Keratinocyte (primary cell): ENCODE measurements at regions not wholly inside any gene's neighbourhood (a gene's known extent, or its start where the extent isn't known, plus 50 kb on each side); places are given as distances from the start of the nearest gene placed in this dataset.
"Not testable (repeated sequence)": the region's sequence is repeated elsewhere in the genome, so short reads cannot be mapped to it uniquely, and the experiment has no call there.

Source experiments
- DNase-seq: peaks from one replicate; pipeline ENCODE4 v3.0.0-alpha.2; 2011; ENCODE audit warnings: low read depth, missing footprints, low spot score
- FAIRE-seq: peaks from 2 replicates; lab custom pipeline; 2011; peaks lifted over from hg19 to GRCh38; lab: Jason Lieb, UNC
- H2AFZ ChIP-seq: 2 replicates; pipeline ENCODE4 v1.6.0; 2012; ENCODE audit warnings: low read length, control low read depth, inconsistent platforms; ENCODE audit not compliant: control insufficient read depth
- H3K27ac ChIP-seq: 2 replicates; pipeline ENCODE4 v1.5.1; 2011; ENCODE audit warnings: low read length; ENCODE audit not compliant: control insufficient read depth, insufficient read depth
- H3K27me3 ChIP-seq: 3 replicates; pipeline ENCODE4 v1.6.0; 2011; ENCODE audit warnings: low read length; ENCODE audit not compliant: control insufficient read depth, insufficient read depth; ENCODE audit errors: extremely low read depth
- H3K36me3 ChIP-seq, 2 experiments: 2 replicates in 1 of 2; 3 replicates in 1 of 2; pipeline ENCODE4 v1.5.1; 2011; ENCODE audit warnings: low read length in 2 of 2, mild to moderate bottlenecking in 1 of 2; ENCODE audit not compliant: control insufficient read depth in 2 of 2, insufficient read depth in 2 of 2; ENCODE audit errors: extremely low read depth in 1 of 2
- H3K4me1 ChIP-seq: 3 replicates; pipeline ENCODE4 v1.5.1; 2011; ENCODE audit warnings: low read length; ENCODE audit not compliant: control insufficient read depth, insufficient read depth; ENCODE audit errors: extremely low read depth
- H3K4me2 ChIP-seq: 3 replicates; pipeline ENCODE4 v1.6.0; 2011; ENCODE audit warnings: low read depth, low read length; ENCODE audit not compliant: control insufficient read depth, insufficient read depth; ENCODE audit errors: extremely low read depth
- H3K4me3 ChIP-seq, 3 experiments: fragments of 200-600 bp in 1 of 3; sonication (generic) in 1 of 3; 2 replicates in 2 of 3; 3 replicates in 1 of 3; pipeline ENCODE4 v1.5.1; 2011 to 2016; ENCODE audit warnings: low read length in 3 of 3, mild to moderate bottlenecking in 3 of 3, control low read depth in 2 of 3, inconsistent platforms in 1 of 3, low read depth in 1 of 3, mixed read lengths in 1 of 3, mixed run types in 1 of 3, moderate library complexity in 1 of 3; ENCODE audit not compliant: control insufficient read depth in 2 of 3, insufficient read depth in 2 of 3; ENCODE audit errors: extremely low read depth in 1 of 3
- H3K79me2 ChIP-seq: 2 replicates; pipeline ENCODE4 v1.6.0; 2012; ENCODE audit warnings: low read length; ENCODE audit not compliant: control insufficient read depth, insufficient read depth
- H3K9ac ChIP-seq: 3 replicates; pipeline ENCODE4 v1.6.0; 2011; ENCODE audit warnings: low read length; ENCODE audit not compliant: control insufficient read depth, insufficient read depth; ENCODE audit errors: extremely low read depth
- H3K9me1 ChIP-seq: 3 replicates; pipeline ENCODE4 v1.6.0; 2011; ENCODE audit warnings: low read length; ENCODE audit not compliant: control insufficient read depth, insufficient read depth; ENCODE audit errors: extremely low read depth
- H3K9me3 ChIP-seq: 2 replicates; pipeline ENCODE4 v1.5.1; 2012; ENCODE audit warnings: low read depth, low read length; ENCODE audit not compliant: control insufficient read depth
- H4K20me1 ChIP-seq: 3 replicates; pipeline ENCODE4 v1.6.0; 2011; ENCODE audit warnings: low read length; ENCODE audit not compliant: control insufficient read depth, insufficient read depth; ENCODE audit errors: extremely low read depth
- CTCF ChIP-seq, 3 experiments: IDR thresholded peaks in 1 of 3; conservative IDR thresholded peaks in 1 of 3; optimal IDR thresholded peaks in 1 of 3; 2 replicates in 2 of 3; 3 replicates in 1 of 3; pipeline versions ENCODE3 to v1.5.1; 2011; ENCODE audit warnings: low read length in 3 of 3, mild to moderate bottlenecking in 3 of 3, moderate library complexity in 2 of 3, control low read depth in 1 of 3, inconsistent platforms in 1 of 3; ENCODE audit not compliant: insufficient read depth in 2 of 3; ENCODE audit errors: extremely low read depth in 1 of 3
- EZH2 ChIP-seq: IDR thresholded peaks from one replicate; pipeline ENCODE4 v1.6.1; 2012; ENCODE audit warnings: inconsistent platforms, mild to moderate bottlenecking, low read length, moderate library complexity
- dilution Hi-C: fragments of 300-500 bp; cut with MboI; formaldehyde crosslinking; loops from one replicate; pipeline ENCODE4 v1.7.0; 2020; ENCODE audit warnings: low sequenced_read_pairs; ENCODE audit not compliant: extremely low pct_ligation_motif_present

GRCh38 chr6:53424300-53424699 lies 75.5 kb upstream of the ELOVL5 start:
- Histone ChIP-seq H3K36me3 (no peaks in the 10 kb centered on the region), H3K9me3 (no peaks in the 10 kb centered on the region), H3K4me2 (no peak overlapping the region), H3K79me2 (no peaks in the 10 kb centered on the region), H2AFZ (no peak overlapping the region), H3K9me1 (no peaks in the 10 kb centered on the region), H3K27ac (no peak overlapping the region), H4K20me1 (no peaks in the 10 kb centered on the region), H3K27me3 (peaks cover 8% of the 10 kb centered on the region), H3K4me3 (no peak overlapping the region), H3K9ac (no peak overlapping the region), H3K4me1 (no peaks in the 10 kb centered on the region)
- FAIRE-seq (no peak), DNase-seq (no peak)
- TF ChIP-seq CTCF (optimal IDR thresholded peaks at IDR 0.05 in 1 of 3, IDR thresholded peaks at IDR 0.05 in 1 of 3, conservative IDR thresholded peaks at IDR 0.05 in 1 of 3; ENCODE audit: extremely low read depth in 1 of 3, insufficient read depth in 2 of 3, low read length in 3 of 3) (no peak), EZH2 (no peak)
- dilution Hi-C loops, result no loop called here

- H3K9me3 ChIP-seq, H4K20me1 ChIP-seq, H3K36me3 ChIP-seq, H3K4me3 ChIP-seq, dilution Hi-C loops, H3K4me1 ChIP-seq, H3K27ac ChIP-seq, H3K9me1 ChIP-seq, FAIRE-seq, H3K27me3 ChIP-seq, H2AFZ ChIP-seq, H3K4me2 ChIP-seq, H3K79me2 ChIP-seq, DNase-seq, H3K9ac ChIP-seq: not testable (repeated sequence)
Measured at GRCh38 chr6:53423560-53423959, 74.8 kb upstream of the ELOVL5 start.

- Histone ChIP-seq H3K27ac (no peak overlapping the region), H3K9me1 (no peaks in the 10 kb centered on the region), H3K9me3 (no peaks in the 10 kb centered on the region), H3K36me3 (no peaks in the 10 kb centered on the region), H4K20me1 (no peaks in the 10 kb centered on the region), H3K4me3 (no peak overlapping the region), H3K27me3 (peaks cover 8% of the 10 kb centered on the region), H2AFZ (no peak overlapping the region), H3K9ac (no peak overlapping the region), H3K79me2 (no peaks in the 10 kb centered on the region), H3K4me1 (no peaks in the 10 kb centered on the region), H3K4me2 (no peak overlapping the region)
- no peak for DNase-seq
- dilution Hi-C loops, result no loop called here
- TF ChIP-seq EZH2, result no peak
- TF ChIP-seq CTCF (optimal IDR thresholded peaks at IDR 0.05 in 1 of 3, IDR thresholded peaks at IDR 0.05 in 1 of 3, conservative IDR thresholded peaks at IDR 0.05 in 1 of 3; ENCODE audit: extremely low read depth in 1 of 3, insufficient read depth in 2 of 3, low read length in 3 of 3), result no peak
- FAIRE-seq, result no peak
Measured at GRCh38 chr6:53419026-53419425, 70.3 kb upstream of the ELOVL5 start.
